Epithelial cell of proximal tubule (primary cell): ENCODE measurements at regions not wholly inside any gene's neighbourhood (a gene's known extent, or its start where the extent isn't known, plus 50 kb on each side); places are given as distances from the start of the nearest gene placed in this dataset.

Experiments used
- DNase-seq: peaks from one replicate; pipeline ENCODE4 v3.0.0-alpha.2; 2011; ENCODE audit warnings: low read depth
- H3K4me3 ChIP-seq: 2 replicates; pipeline ENCODE4 v1.5.1; 2011; ENCODE audit warnings: low read depth, mild to moderate bottlenecking, low read length
- CTCF ChIP-seq: conservative IDR thresholded peaks from 2 replicates; pipeline ENCODE4 v1.5.1; 2012; ENCODE audit warnings: low read depth, mild to moderate bottlenecking, low read length

DNA sequence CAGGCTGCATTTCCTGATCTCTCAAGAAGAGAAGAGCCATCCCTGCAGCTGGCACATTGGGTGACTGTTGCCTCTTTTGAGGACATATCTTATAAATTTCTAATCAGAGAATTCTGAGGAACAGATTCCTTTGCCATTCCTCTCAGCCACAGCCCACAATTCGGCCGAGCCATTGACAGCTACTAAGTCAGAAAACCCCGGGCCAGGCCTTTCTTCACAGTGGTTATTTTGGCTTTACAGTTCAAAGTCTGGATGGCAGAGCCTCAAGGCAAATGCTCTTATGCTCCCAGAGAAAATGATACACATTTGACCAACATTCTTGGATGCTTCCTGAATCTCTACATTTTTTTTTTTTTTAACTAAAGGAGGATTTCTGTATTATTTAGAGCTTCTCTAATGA, 138.4 kb upstream of the FRMD6 start:
- H3K4me3 ChIP-seq: no peak overlapping the region
- TF ChIP-seq CTCF: no peak
- no peak for DNase-seq

GRCh38 chr14:51513933-51514332, 137.8 kb upstream of the FRMD6 start:
- no peak overlapping the region for H3K4me3 ChIP-seq
- no peak for TF ChIP-seq CTCF
- no peak for DNase-seq

DNA sequence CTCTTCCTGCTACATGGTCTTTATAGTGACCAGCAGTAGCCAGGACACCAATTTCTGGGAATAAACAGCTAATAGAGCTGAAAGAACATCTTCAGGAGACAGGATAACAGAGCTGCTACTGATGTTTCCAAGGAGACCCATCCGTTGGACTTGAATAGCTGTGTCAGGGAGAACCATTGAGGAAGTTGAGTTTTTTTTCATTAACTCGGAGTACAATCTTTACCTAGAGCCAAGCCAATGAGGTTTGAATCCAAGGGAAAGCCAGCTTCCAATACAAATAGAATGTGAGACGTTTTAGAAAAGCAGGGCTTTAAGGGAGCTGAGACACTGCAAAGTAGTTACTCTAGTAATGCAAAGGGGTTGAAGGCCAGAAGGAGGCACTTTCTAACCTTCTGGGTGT, 136.1 kb upstream of the FRMD6 start:
- TF ChIP-seq CTCF: no peak
- DNase-seq: no peak
- H3K4me3 ChIP-seq: no peak overlapping the region

DNA sequence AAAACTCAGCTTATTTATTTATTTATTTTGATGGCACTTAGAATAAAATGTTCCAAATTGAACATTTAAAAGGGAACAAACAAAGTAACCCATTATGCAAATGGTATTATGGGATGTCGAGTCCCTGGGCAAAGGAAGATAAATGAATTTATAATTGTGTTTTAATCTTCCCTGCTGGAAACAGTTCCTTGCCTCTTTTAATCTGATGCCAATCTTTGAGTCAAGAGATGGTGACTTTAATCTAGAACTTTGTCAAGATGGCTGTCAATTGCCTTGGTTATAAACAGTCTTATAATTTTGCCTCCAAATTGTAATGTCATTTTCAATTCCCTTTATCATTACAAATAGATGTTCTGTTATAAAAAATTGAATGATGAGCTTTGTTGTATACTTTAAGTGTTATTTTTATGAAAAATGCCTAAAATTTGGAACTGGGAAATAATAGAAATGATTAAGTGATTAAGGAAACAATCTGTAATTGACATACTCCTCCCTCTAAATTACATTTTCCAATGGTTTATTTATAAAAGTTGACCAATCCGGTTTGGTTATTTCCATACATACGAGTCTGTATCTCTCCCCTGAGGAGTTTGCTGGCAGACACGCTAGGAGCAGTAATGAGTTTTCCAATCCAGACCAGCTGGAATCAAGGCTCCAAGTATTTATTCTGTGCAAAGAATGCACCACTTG, 134.9 kb upstream of the FRMD6 start:
- no peak for TF ChIP-seq CTCF
- DNase-seq: no peak
- no peak overlapping the region for H3K4me3 ChIP-seq

- no peak for DNase-seq
- no peak for TF ChIP-seq CTCF
Observed at GRCh38 chr14:51518280-51518679, 133.4 kb upstream of the FRMD6 start.

DNA sequence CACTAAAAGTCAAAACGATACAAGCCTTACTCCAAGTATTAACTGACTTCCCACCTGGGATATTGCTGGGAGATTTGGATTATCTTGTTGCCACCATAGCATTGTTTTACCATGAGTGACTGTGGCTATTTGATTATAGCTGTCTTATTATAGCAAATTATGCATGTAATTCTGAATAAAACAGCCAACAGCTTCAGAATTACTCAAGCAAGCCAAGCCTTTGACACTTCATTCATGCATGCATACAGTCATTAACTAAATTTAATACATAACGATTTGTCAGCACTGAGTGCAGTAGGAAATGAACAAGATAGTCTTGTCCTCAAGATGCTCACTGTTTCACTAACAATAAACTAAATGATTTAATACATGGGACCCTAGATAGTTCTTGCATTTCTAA, 133.0 kb upstream of the FRMD6 start:
- DNase-seq: no peak
- TF ChIP-seq CTCF: no peak
- no peak overlapping the region for H3K4me3 ChIP-seq

More at GRCh38 chr14:51518280-51518679, 133.4 kb upstream of the FRMD6 start:
- H3K4me3 ChIP-seq: no peak overlapping the region

DNA sequence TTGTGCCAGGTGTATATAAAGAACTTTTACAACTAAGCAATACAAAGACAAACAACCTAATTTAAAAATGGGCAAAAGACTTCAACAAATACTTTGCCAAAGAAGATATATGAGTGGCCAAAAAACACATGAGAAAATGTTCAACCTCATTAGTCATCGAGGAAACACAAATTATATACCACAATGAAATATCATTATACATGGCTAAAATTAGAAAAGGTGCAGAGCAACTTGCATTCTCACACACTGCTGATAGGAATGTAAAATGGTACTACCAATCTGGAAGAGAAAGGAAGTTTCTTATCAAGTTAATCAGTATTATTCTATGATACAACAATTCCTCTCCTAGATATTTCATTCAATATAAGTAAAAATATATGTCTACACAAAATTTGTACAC, 131.6 kb upstream of the FRMD6 start:
- no peak overlapping the region for H3K4me3 ChIP-seq
- no peak for TF ChIP-seq CTCF
- DNase-seq: no peak
